ENCODE measurements at regions not wholly inside any gene's neighbourhood (a gene's known extent, or its start where the extent isn't known, plus 50 kb on each side); places are given as distances from the start of the nearest gene placed in this dataset.

DNA sequence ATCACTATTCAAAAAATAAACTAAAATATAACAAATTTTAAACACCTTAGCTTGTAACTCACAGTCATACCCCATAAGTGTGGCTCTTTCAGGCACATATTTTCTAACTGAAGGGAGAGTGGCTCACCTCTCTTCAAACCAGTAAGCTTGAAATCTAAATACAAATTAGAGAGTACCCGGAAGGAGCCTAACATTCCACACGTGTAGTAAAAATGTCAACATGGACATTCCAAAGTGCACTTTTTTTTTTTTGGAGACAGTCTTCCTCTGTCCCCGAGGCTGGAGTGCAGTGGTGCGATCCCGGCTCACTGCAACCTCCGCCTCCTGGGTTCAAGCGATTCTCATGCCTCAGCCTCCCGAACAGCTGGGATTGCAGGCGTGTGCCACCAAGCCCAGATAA is 275.6 kb upstream of the ADGRL2 start:
- H3K4me1 ChIP-seq (ENCODE audit: control insufficient read depth in 2 of 2, insufficient read depth in 2 of 2, low read length in 2 of 2), result no peaks in the 10 kb centered on the region
- no peaks in the 10 kb centered on the region for H3K36me3 ChIP-seq (ENCODE audit: control insufficient read depth in 2 of 2, insufficient read depth in 2 of 2, low read length in 2 of 2)
- H3K9ac ChIP-seq (ENCODE audit: low read depth in 1 of 2, low read length in 2 of 2), result no peak overlapping the region
- no peak overlapping the region for H3K4me3 ChIP-seq (ENCODE audit: low read length in 2 of 2)
- no peaks in the 10 kb centered on the region for H3K27me3 ChIP-seq (ENCODE audit: control insufficient read depth in 2 of 2, insufficient read depth in 2 of 2, low read length in 2 of 2)
- H3K27ac ChIP-seq (ENCODE audit: low read depth in 2 of 2, low read length in 2 of 2), result no peak overlapping the region
- H3K9me3 ChIP-seq (ENCODE audit: control insufficient read depth in 2 of 2, low read length in 2 of 2), result no peaks in the 10 kb centered on the region

GRCh38 chr1:81519987-81520386 is 280.7 kb upstream of the ADGRL2 start:
- no peak overlapping the region for H3K9ac ChIP-seq (ENCODE audit: low read depth in 1 of 2, low read length in 2 of 2)
- no peak overlapping the region for H3K4me3 ChIP-seq (ENCODE audit: low read length in 2 of 2)
- no peak overlapping the region for H3K27ac ChIP-seq (ENCODE audit: low read depth in 2 of 2, low read length in 2 of 2)
- H3K9me3 ChIP-seq (ENCODE audit: control insufficient read depth in 2 of 2, low read length in 2 of 2), result no peaks in the 10 kb centered on the region
- no peaks in the 10 kb centered on the region for H3K36me3 ChIP-seq (ENCODE audit: control insufficient read depth in 2 of 2, insufficient read depth in 2 of 2, low read length in 2 of 2)
- H3K4me1 ChIP-seq (ENCODE audit: control insufficient read depth in 2 of 2, insufficient read depth in 2 of 2, low read length in 2 of 2), result no peaks in the 10 kb centered on the region
- no peaks in the 10 kb centered on the region for H3K27me3 ChIP-seq (ENCODE audit: control insufficient read depth in 2 of 2, insufficient read depth in 2 of 2, low read length in 2 of 2)

GRCh38 chr1:81517987-81518386 is 282.7 kb upstream of the ADGRL2 start:
- no peaks in the 10 kb centered on the region for H3K27me3 ChIP-seq (ENCODE audit: control insufficient read depth in 2 of 2, insufficient read depth in 2 of 2, low read length in 2 of 2)
- H3K4me3 ChIP-seq (ENCODE audit: low read length in 2 of 2), result no peak overlapping the region
- no peak overlapping the region for H3K9ac ChIP-seq (ENCODE audit: low read depth in 1 of 2, low read length in 2 of 2)
- no peaks in the 10 kb centered on the region for H3K9me3 ChIP-seq (ENCODE audit: control insufficient read depth in 2 of 2, low read length in 2 of 2)
- H3K36me3 ChIP-seq (ENCODE audit: control insufficient read depth in 2 of 2, insufficient read depth in 2 of 2, low read length in 2 of 2), result no peaks in the 10 kb centered on the region
- H3K4me1 ChIP-seq (ENCODE audit: control insufficient read depth in 2 of 2, insufficient read depth in 2 of 2, low read length in 2 of 2), result no peaks in the 10 kb centered on the region
- H3K27ac ChIP-seq (ENCODE audit: low read depth in 2 of 2, low read length in 2 of 2), result no peak overlapping the region

DNA sequence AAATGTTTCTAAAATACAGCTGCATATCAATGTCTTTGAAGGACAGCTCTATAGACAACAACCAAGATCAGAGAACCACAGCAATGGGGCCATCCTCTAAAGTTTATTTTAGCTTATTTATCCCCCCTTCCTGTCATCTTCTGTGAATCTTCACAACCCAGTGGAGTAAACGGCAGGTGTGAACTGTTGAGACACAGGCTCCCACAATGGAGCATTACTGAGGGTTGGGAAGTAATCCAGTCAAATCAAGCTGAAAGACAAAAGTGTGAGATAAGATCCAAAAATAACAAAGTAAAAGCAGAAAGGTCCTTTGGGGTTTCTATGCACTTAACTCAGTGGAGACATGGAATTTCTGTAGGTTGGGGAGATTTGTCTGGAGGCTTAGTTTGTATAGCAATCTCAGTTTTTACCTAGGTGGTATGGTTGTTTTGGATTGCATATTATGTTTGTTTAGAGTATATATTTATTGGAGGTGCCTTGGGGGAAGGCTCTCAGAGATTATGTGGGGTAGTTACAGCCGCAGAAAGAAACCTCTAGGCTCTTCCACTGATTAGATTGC is 286.9 kb upstream of the ADGRL2 start:
- no peaks in the 10 kb centered on the region for H3K36me3 ChIP-seq (ENCODE audit: control insufficient read depth in 2 of 2, insufficient read depth in 2 of 2, low read length in 2 of 2)
- no peaks in the 10 kb centered on the region for H3K9me3 ChIP-seq (ENCODE audit: control insufficient read depth in 2 of 2, low read length in 2 of 2)
- no peaks in the 10 kb centered on the region for H3K27me3 ChIP-seq (ENCODE audit: control insufficient read depth in 2 of 2, insufficient read depth in 2 of 2, low read length in 2 of 2)
- H3K9ac ChIP-seq (ENCODE audit: low read depth in 1 of 2, low read length in 2 of 2), result no peak overlapping the region
- no peak overlapping the region for H3K4me3 ChIP-seq (ENCODE audit: low read length in 2 of 2)
- no peak overlapping the region for H3K27ac ChIP-seq (ENCODE audit: low read depth in 2 of 2, low read length in 2 of 2)
- H3K4me1 ChIP-seq (ENCODE audit: control insufficient read depth in 2 of 2, insufficient read depth in 2 of 2, low read length in 2 of 2), result no peaks in the 10 kb centered on the region

GRCh38 chr1:81512252-81513003 is 288.3 kb upstream of the ADGRL2 start:
- no peak overlapping the region for H3K27ac ChIP-seq (ENCODE audit: low read depth in 2 of 2, low read length in 2 of 2)
- no peaks in the 10 kb centered on the region for H3K4me1 ChIP-seq (ENCODE audit: control insufficient read depth in 2 of 2, insufficient read depth in 2 of 2, low read length in 2 of 2)
- no peaks in the 10 kb centered on the region for H3K36me3 ChIP-seq (ENCODE audit: control insufficient read depth in 2 of 2, insufficient read depth in 2 of 2, low read length in 2 of 2)
- H3K27me3 ChIP-seq (ENCODE audit: control insufficient read depth in 2 of 2, insufficient read depth in 2 of 2, low read length in 2 of 2), result no peaks in the 10 kb centered on the region
- H3K9ac ChIP-seq (ENCODE audit: low read depth in 1 of 2, low read length in 2 of 2), result no peak overlapping the region
- no peak overlapping the region for H3K4me3 ChIP-seq (ENCODE audit: low read length in 2 of 2)
- H3K9me3 ChIP-seq (ENCODE audit: control insufficient read depth in 2 of 2, low read length in 2 of 2), result no peaks in the 10 kb centered on the region

DNA sequence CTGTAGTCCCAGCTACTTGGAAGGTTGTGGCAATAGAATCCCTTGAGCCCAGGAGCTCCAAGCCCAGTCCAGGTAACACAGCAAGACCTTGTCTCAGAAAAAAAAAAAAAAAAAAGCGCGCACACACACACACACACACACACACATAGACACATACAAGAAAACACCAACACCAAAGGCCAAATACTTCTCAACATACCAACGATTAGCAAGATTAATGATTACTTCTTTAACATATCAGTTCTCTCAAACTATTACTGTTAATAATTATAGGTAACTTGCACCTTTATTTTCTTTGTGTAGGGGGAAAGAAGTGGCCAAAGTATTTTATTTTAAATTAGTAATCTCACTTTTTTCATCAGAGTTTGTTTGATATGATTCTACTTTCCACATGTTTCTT is 289.5 kb upstream of the ADGRL2 start:
- Histone ChIP-seq H3K36me3 (ENCODE audit: control insufficient read depth in 2 of 2, insufficient read depth in 2 of 2, low read length in 2 of 2) (no peaks in the 10 kb centered on the region), H3K9ac (ENCODE audit: low read depth in 1 of 2, low read length in 2 of 2) (no peak overlapping the region), H3K27ac (ENCODE audit: low read depth in 2 of 2, low read length in 2 of 2) (no peak overlapping the region), H3K27me3 (ENCODE audit: control insufficient read depth in 2 of 2, insufficient read depth in 2 of 2, low read length in 2 of 2) (no peaks in the 10 kb centered on the region), H3K4me3 (ENCODE audit: low read length in 2 of 2) (no peak overlapping the region), H3K9me3 (ENCODE audit: control insufficient read depth in 2 of 2, low read length in 2 of 2) (no peaks in the 10 kb centered on the region), H3K4me1 (ENCODE audit: control insufficient read depth in 2 of 2, insufficient read depth in 2 of 2, low read length in 2 of 2) (no peaks in the 10 kb centered on the region)

DNA sequence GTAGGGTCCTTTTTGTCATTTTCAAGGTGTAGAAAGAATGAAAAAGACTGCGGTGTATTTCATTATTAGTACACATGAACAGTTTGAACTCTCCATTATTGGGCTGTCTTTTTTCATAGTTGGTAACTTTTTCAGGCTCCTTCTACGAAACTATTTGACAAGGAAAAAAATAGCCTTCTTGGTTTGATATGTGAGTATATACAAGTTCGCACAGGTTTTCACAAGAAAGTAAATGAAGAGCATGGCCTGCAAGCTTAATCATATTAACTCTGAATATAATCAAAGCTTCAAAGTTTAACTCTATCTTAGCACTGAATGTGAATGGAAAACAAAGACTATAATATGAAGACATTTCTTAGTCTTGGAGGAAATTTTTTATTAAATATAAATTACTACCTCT is 290.0 kb upstream of the ADGRL2 start:
- H3K36me3 ChIP-seq (ENCODE audit: control insufficient read depth in 2 of 2, insufficient read depth in 2 of 2, low read length in 2 of 2), result no peaks in the 10 kb centered on the region
- no peaks in the 10 kb centered on the region for H3K9me3 ChIP-seq (ENCODE audit: control insufficient read depth in 2 of 2, low read length in 2 of 2)
- H3K27me3 ChIP-seq (ENCODE audit: control insufficient read depth in 2 of 2, insufficient read depth in 2 of 2, low read length in 2 of 2), result no peaks in the 10 kb centered on the region
- no peaks in the 10 kb centered on the region for H3K4me1 ChIP-seq (ENCODE audit: control insufficient read depth in 2 of 2, insufficient read depth in 2 of 2, low read length in 2 of 2)
- no peak overlapping the region for H3K4me3 ChIP-seq (ENCODE audit: low read length in 2 of 2)
- H3K9ac ChIP-seq (ENCODE audit: low read depth in 1 of 2, low read length in 2 of 2), result no peak overlapping the region
- H3K27ac ChIP-seq (ENCODE audit: low read depth in 2 of 2, low read length in 2 of 2), result no peak overlapping the region

DNA sequence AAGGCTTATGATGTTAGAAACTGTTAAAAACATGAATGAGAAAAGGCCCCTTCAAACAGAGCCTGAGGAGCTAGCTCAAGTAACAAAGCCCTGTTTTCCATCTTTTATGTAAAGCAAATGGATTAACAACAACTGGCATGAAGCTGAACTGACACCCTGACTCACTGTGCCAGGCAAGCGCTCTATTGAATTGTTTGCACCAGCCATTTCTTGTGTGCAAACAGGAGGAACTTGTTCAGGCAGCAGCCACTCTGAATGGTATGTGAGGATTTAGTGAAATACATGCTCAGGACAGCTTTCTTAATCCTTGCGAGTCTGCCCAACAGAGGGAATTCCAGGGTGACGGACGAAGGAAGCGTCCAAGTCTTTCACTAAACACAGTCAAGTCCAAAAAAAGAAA is 291.1 kb upstream of the ADGRL2 start:
- no peak overlapping the region for H3K9ac ChIP-seq (ENCODE audit: low read depth in 1 of 2, low read length in 2 of 2)
- H3K9me3 ChIP-seq (ENCODE audit: control insufficient read depth in 2 of 2, low read length in 2 of 2), result no peaks in the 10 kb centered on the region
- no peaks in the 10 kb centered on the region for H3K4me1 ChIP-seq (ENCODE audit: control insufficient read depth in 2 of 2, insufficient read depth in 2 of 2, low read length in 2 of 2)
- no peak overlapping the region for H3K4me3 ChIP-seq (ENCODE audit: low read length in 2 of 2)
- no peak overlapping the region for H3K27ac ChIP-seq (ENCODE audit: low read depth in 2 of 2, low read length in 2 of 2)
- no peaks in the 10 kb centered on the region for H3K36me3 ChIP-seq (ENCODE audit: control insufficient read depth in 2 of 2, insufficient read depth in 2 of 2, low read length in 2 of 2)
- H3K27me3 ChIP-seq (ENCODE audit: control insufficient read depth in 2 of 2, insufficient read depth in 2 of 2, low read length in 2 of 2), result no peaks in the 10 kb centered on the region

- Histone ChIP-seq H3K27ac (ENCODE audit: low read depth in 2 of 2, low read length in 2 of 2) (no peak overlapping the region), H3K27me3 (ENCODE audit: control insufficient read depth in 2 of 2, insufficient read depth in 2 of 2, low read length in 2 of 2) (no peaks in the 10 kb centered on the region), H3K4me1 (ENCODE audit: control insufficient read depth in 2 of 2, insufficient read depth in 2 of 2, low read length in 2 of 2) (no peaks in the 10 kb centered on the region), H3K9me3 (ENCODE audit: control insufficient read depth in 2 of 2, low read length in 2 of 2) (no peaks in the 10 kb centered on the region), H3K4me3 (ENCODE audit: low read length in 2 of 2) (no peak overlapping the region), H3K9ac (ENCODE audit: low read depth in 1 of 2, low read length in 2 of 2) (no peak overlapping the region), H3K36me3 (ENCODE audit: control insufficient read depth in 2 of 2, insufficient read depth in 2 of 2, low read length in 2 of 2) (no peaks in the 10 kb centered on the region)
These were observed 294.0 kb upstream of the ADGRL2 start for GRCh38 chr1:81506699-81507098.

DNA sequence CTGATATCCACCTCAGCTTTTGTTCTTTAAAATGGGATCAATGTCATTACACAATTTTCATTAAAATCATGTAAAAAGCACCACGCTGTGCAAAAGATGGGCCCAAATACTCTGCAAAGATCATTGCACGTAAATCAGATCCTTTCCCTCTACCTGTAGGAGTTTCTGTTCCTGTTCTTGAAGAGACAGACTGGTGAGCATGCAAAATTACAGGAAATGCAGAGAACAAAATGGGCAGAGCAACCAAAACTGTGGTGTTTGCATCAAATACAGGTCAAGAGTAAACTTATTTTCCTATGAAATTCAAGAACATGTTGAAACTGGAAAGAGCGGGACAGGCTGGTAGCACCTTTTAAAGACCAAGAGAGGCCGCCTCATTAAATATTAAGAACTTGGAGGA is 294.9 kb upstream of the ADGRL2 start:
- no peak overlapping the region for H3K4me3 ChIP-seq (ENCODE audit: low read length in 2 of 2)
- H3K4me1 ChIP-seq (ENCODE audit: control insufficient read depth in 2 of 2, insufficient read depth in 2 of 2, low read length in 2 of 2), result no peaks in the 10 kb centered on the region
- no peaks in the 10 kb centered on the region for H3K27me3 ChIP-seq (ENCODE audit: control insufficient read depth in 2 of 2, insufficient read depth in 2 of 2, low read length in 2 of 2)
- no peaks in the 10 kb centered on the region for H3K36me3 ChIP-seq (ENCODE audit: control insufficient read depth in 2 of 2, insufficient read depth in 2 of 2, low read length in 2 of 2)
- H3K27ac ChIP-seq (ENCODE audit: low read depth in 2 of 2, low read length in 2 of 2), result no peak overlapping the region
- no peaks in the 10 kb centered on the region for H3K9me3 ChIP-seq (ENCODE audit: control insufficient read depth in 2 of 2, low read length in 2 of 2)
- no peak overlapping the region for H3K9ac ChIP-seq (ENCODE audit: low read depth in 1 of 2, low read length in 2 of 2)
